GM23338 (cell line): ENCODE measurements at regions not wholly inside any gene's neighbourhood (a gene's known extent, or its start where the extent isn't known, plus 50 kb on each side); places are given as distances from the start of the nearest gene placed in this dataset.

Source experiments
- ATAC-seq: fragments of 200-7000 bp; cut with Tn5 transposase; 3 replicates; pipeline ENCODE4 v1.9.1; 2020
- DNase-seq: peaks from one replicate; pipeline ENCODE4 v3.0.0-alpha.2; 2015; ENCODE audit warnings: low spot score
- H2AFZ ChIP-seq: fragments of 200-600 bp; sonication (generic); 2 replicates; pipeline ENCODE4 v1.8.0; 2016; ENCODE audit warnings: antibody characterized with exemption, mild to moderate bottlenecking, moderate library complexity
- H3F3A ChIP-seq: fragments of 200-600 bp; sonication (generic); replicated peaks from 2 replicates; pipeline ENCODE4 v1.8.0; 2017; ENCODE audit warnings: antibody characterized with exemption, mixed run types, low read depth
- H3K27ac ChIP-seq: fragments of 200-600 bp; sonication (generic); 2 replicates; pipeline ENCODE4 v1.6.1; 2016; ENCODE audit warnings: low read depth
- H3K27me3 ChIP-seq: fragments of 200-600 bp; sonication (generic); 2 replicates; pipeline ENCODE4 v1.8.0; 2016; ENCODE audit warnings: mild to moderate bottlenecking, mixed run types, moderate library complexity; ENCODE audit not compliant: insufficient read depth
- H3K36me3 ChIP-seq: fragments of 200-600 bp; sonication (generic); 2 replicates; pipeline ENCODE4 v1.8.0; 2016; ENCODE audit warnings: mild to moderate bottlenecking; ENCODE audit not compliant: insufficient read depth
- H3K4me1 ChIP-seq: fragments of 200-600 bp; sonication (generic); 2 replicates; pipeline ENCODE4 v1.8.0; 2016; ENCODE audit warnings: mild to moderate bottlenecking, moderate library complexity; ENCODE audit not compliant: insufficient read depth
- H3K4me2 ChIP-seq: fragments of 200-600 bp; sonication (generic); 2 replicates; pipeline ENCODE4 v1.7.1; 2017; ENCODE audit warnings: mixed run types
- H3K4me3 ChIP-seq: fragments of 200-600 bp; sonication (generic); 2 replicates; pipeline ENCODE4 v1.6.1; 2016; ENCODE audit warnings: mixed run types
- H3K79me2 ChIP-seq: fragments of 200-600 bp; sonication (generic); replicated peaks from 2 replicates; pipeline ENCODE4 v1.8.0; 2017; ENCODE audit warnings: mild to moderate bottlenecking; ENCODE audit not compliant: insufficient read depth
- H3K9me2 ChIP-seq: fragments of 200-600 bp; sonication (generic); 2 replicates; pipeline ENCODE4 v1.8.0; 2017; ENCODE audit not compliant: insufficient read depth
- H4K20me1 ChIP-seq: fragments of 200-600 bp; sonication (generic); replicated peaks from 2 replicates; pipeline ENCODE4 v1.8.0; 2017; ENCODE audit warnings: mild to moderate bottlenecking; ENCODE audit not compliant: insufficient read depth
- H3K27ac Mint-ChIP-seq: 2 replicates; pipeline ENCODE4 v1.8.0; 2020; ENCODE audit warnings: inconsistent platforms, mild to moderate bottlenecking, moderate library complexity, mixed read lengths
- H3K27me3 Mint-ChIP-seq: 3 replicates; pipeline ENCODE4 v1.8.0; 2022; ENCODE audit warnings: low read depth, mild to moderate bottlenecking, moderate library complexity, mixed read lengths, inconsistent platforms; ENCODE audit not compliant: insufficient read depth, poor library complexity
- H3K36me3 Mint-ChIP-seq: 3 replicates; pipeline ENCODE4 v1.8.0; 2021; ENCODE audit warnings: low read depth, mild to moderate bottlenecking, inconsistent platforms, moderate library complexity, mixed read lengths
- H3K4me1 Mint-ChIP-seq: 3 replicates; pipeline ENCODE4 v1.8.0; 2020; ENCODE audit warnings: mild to moderate bottlenecking, inconsistent platforms, mixed read lengths
- H3K4me3 Mint-ChIP-seq: 3 replicates; pipeline ENCODE4 v1.8.0; 2021; ENCODE audit warnings: moderate library complexity, mild to moderate bottlenecking, inconsistent platforms, mixed read lengths
- H3K9me3 Mint-ChIP-seq: 3 replicates; pipeline ENCODE4 v1.8.0; 2020; ENCODE audit warnings: moderate library complexity, mild to moderate bottlenecking, inconsistent platforms, mixed read lengths
- CREB1 ChIP-seq: fragments of 250-450 bp; sonication (Bioruptor Pico); IDR thresholded peaks from 2 replicates; pipeline ENCODE4 v1.5.0; 2020; ENCODE audit warnings: low read depth, mild to moderate bottlenecking, moderate library complexity
- EZH2 ChIP-seq: fragments of 200-600 bp; sonication (generic); IDR thresholded peaks from one replicate; pipeline ENCODE4 v1.8.0; 2017; ENCODE audit warnings: antibody characterized with exemption, mild to moderate bottlenecking, low read depth; ENCODE audit not compliant: unreplicated experiment
- EZH2phosphoT487 ChIP-seq: fragments of 200-600 bp; sonication (generic); IDR thresholded peaks from one replicate; pipeline ENCODE4 v1.8.1; 2018; ENCODE audit warnings: antibody characterized with exemption; ENCODE audit not compliant: unreplicated experiment
- NANOG ChIP-seq: IDR thresholded peaks from 2 replicates; pipeline ENCODE4 v1.6.1; 2016; ENCODE audit warnings: antibody characterized with exemption, borderline replicate concordance
- POLR2AphosphoS5 ChIP-seq: IDR thresholded peaks from 2 replicates; pipeline ENCODE4 v1.6.1; 2016; ENCODE audit warnings: antibody characterized with exemption, low read depth
- REST ChIP-seq: IDR thresholded peaks from one replicate; pipeline ENCODE4 v1.6.1; 2018; ENCODE audit warnings: antibody characterized with exemption; ENCODE audit not compliant: unreplicated experiment
- STAT1 ChIP-seq: IDR thresholded peaks from one replicate; pipeline ENCODE4 v1.6.1; 2016; ENCODE audit warnings: antibody characterized with exemption; ENCODE audit not compliant: unreplicated experiment
- ZNF331 ChIP-seq: fragments of 250-450 bp; sonication (Bioruptor Pico); IDR thresholded peaks from 2 replicates; pipeline ENCODE4 v1.5.0; 2020; ENCODE audit warnings: low read depth, mild to moderate bottlenecking, moderate library complexity
- TF ChIP-seq, protein P1 (sequence below), 2 experiments: fragments of 200-600 bp in 1 of 2; sonication (generic) in 1 of 2; conservative IDR thresholded peaks; 2 replicates each; pipeline versions ENCODE4 v1.5.1 to v1.6.1; 2016 to 2017; ENCODE audit warnings: antibody characterized with exemption in 2 of 2, low read depth in 2 of 2, mild to moderate bottlenecking in 2 of 2, moderate library complexity in 1 of 2
- TF ChIP-seq, protein P2 (sequence below): IDR thresholded peaks from 2 replicates; pipeline ENCODE4 v1.6.1; 2016; ENCODE audit warnings: antibody characterized with exemption
- TF ChIP-seq, protein P3 (sequence below): fragments of 250-450 bp; sonication (Bioruptor Pico); IDR thresholded peaks from 2 replicates; pipeline ENCODE4 v1.5.0; 2020; ENCODE audit warnings: mild to moderate bottlenecking, moderate library complexity

GRCh38 chr5:107270561-107270960, 400.2 kb downstream of the EFNA5 start:
- no peak overlapping the region for H3K4me3 ChIP-seq
- H3K4me3 Mint-ChIP-seq, result no peak overlapping the region
- no peaks in the 10 kb centered on the region for H3K27me3 ChIP-seq
- H3F3A ChIP-seq, result no peaks in the 10 kb centered on the region
- H3K27me3 Mint-ChIP-seq, result peaks cover 2% of the 10 kb centered on the region
- no peak overlapping the region for H3K4me2 ChIP-seq
- TF ChIP-seq REST (no peak), NANOG (no peak), POLR2AphosphoS5 (no peak), ZNF331 (CRISPR knock-in tag) (no peak), EZH2phosphoT487 (no peak), EZH2 (no peak), CREB1 (CRISPR knock-in tag) (no peak), STAT1 (no peak)
- TF ChIP-seq, protein P1, sequence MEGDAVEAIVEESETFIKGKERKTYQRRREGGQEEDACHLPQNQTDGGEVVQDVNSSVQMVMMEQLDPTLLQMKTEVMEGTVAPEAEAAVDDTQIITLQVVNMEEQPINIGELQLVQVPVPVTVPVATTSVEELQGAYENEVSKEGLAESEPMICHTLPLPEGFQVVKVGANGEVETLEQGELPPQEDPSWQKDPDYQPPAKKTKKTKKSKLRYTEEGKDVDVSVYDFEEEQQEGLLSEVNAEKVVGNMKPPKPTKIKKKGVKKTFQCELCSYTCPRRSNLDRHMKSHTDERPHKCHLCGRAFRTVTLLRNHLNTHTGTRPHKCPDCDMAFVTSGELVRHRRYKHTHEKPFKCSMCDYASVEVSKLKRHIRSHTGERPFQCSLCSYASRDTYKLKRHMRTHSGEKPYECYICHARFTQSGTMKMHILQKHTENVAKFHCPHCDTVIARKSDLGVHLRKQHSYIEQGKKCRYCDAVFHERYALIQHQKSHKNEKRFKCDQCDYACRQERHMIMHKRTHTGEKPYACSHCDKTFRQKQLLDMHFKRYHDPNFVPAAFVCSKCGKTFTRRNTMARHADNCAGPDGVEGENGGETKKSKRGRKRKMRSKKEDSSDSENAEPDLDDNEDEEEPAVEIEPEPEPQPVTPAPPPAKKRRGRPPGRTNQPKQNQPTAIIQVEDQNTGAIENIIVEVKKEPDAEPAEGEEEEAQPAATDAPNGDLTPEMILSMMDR (conservative IDR thresholded peaks at IDR 0.05; ENCODE audit: low read depth in 2 of 2), result no peak
- TF ChIP-seq, protein P2, sequence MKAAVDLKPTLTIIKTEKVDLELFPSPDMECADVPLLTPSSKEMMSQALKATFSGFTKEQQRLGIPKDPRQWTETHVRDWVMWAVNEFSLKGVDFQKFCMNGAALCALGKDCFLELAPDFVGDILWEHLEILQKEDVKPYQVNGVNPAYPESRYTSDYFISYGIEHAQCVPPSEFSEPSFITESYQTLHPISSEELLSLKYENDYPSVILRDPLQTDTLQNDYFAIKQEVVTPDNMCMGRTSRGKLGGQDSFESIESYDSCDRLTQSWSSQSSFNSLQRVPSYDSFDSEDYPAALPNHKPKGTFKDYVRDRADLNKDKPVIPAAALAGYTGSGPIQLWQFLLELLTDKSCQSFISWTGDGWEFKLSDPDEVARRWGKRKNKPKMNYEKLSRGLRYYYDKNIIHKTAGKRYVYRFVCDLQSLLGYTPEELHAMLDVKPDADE, result no peak
- TF ChIP-seq, protein P3, sequence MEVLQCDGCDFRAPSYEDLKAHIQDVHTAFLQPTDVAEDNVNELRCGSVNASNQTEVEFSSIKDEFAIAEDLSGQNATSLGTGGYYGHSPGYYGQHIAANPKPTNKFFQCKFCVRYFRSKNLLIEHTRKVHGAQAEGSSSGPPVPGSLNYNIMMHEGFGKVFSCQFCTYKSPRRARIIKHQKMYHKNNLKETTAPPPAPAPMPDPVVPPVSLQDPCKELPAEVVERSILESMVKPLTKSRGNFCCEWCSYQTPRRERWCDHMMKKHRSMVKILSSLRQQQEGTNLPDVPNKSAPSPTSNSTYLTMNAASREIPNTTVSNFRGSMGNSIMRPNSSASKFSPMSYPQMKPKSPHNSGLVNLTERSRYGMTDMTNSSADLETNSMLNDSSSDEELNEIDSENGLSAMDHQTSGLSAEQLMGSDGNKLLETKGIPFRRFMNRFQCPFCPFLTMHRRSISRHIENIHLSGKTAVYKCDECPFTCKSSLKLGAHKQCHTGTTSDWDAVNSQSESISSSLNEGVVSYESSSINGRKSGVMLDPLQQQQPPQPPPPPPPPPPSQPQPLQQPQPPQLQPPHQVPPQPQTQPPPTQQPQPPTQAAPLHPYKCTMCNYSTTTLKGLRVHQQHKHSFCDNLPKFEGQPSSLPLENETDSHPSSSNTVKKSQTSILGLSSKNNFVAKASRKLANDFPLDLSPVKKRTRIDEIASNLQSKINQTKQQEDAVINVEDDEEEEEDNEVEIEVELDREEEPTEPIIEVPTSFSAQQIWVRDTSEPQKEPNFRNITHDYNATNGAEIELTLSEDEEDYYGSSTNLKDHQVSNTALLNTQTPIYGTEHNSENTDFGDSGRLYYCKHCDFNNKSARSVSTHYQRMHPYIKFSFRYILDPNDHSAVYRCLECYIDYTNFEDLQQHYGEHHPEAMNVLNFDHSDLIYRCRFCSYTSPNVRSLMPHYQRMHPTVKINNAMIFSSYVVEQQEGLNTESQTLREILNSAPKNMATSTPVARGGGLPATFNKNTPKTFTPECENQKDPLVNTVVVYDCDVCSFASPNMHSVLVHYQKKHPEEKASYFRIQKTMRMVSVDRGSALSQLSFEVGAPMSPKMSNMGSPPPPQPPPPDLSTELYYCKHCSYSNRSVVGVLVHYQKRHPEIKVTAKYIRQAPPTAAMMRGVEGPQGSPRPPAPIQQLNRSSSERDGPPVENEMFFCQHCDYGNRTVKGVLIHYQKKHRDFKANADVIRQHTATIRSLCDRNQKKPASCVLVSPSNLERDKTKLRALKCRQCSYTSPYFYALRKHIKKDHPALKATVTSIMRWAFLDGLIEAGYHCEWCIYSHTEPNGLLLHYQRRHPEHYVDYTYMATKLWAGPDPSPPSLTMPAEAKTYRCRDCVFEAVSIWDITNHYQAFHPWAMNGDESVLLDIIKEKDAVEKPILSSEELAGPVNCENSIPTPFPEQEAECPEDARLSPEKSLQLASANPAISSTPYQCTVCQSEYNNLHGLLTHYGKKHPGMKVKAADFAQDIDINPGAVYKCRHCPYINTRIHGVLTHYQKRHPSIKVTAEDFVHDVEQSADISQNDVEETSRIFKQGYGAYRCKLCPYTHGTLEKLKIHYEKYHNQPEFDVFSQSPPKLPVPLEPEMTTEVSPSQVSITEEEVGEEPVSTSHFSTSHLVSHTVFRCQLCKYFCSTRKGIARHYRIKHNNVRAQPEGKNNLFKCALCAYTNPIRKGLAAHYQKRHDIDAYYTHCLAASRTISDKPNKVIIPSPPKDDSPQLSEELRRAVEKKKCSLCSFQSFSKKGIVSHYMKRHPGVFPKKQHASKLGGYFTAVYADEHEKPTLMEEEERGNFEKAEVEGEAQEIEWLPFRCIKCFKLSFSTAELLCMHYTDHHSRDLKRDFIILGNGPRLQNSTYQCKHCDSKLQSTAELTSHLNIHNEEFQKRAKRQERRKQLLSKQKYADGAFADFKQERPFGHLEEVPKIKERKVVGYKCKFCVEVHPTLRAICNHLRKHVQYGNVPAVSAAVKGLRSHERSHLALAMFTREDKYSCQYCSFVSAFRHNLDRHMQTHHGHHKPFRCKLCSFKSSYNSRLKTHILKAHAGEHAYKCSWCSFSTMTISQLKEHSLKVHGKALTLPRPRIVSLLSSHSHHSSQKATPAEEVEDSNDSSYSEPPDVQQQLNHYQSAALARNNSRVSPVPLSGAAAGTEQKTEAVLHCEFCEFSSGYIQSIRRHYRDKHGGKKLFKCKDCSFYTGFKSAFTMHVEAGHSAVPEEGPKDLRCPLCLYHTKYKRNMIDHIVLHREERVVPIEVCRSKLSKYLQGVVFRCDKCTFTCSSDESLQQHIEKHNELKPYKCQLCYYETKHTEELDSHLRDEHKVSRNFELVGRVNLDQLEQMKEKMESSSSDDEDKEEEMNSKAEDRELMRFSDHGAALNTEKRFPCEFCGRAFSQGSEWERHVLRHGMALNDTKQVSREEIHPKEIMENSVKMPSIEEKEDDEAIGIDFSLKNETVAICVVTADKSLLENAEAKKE, result no peak
- peaks cover 18% of the 10 kb centered on the region for H3K4me1 Mint-ChIP-seq
- H3K79me2 ChIP-seq, result no peaks in the 10 kb centered on the region
- H4K20me1 ChIP-seq, result no peaks in the 10 kb centered on the region
- DNase-seq, result no peak
- H3K9me3 Mint-ChIP-seq, result no peaks in the 10 kb centered on the region
- no peaks in the 10 kb centered on the region for H3K36me3 Mint-ChIP-seq
- ATAC-seq, result no peak
- no peaks in the 10 kb centered on the region for H3K36me3 ChIP-seq
- no peak overlapping the region for H3K27ac ChIP-seq
- H3K4me1 ChIP-seq, result peaks cover 23% of the 10 kb centered on the region
- peak overlapping the region; percentile 9; the same call in 1 of the 2 replicates for H3K27ac Mint-ChIP-seq
- H3K9me2 ChIP-seq, result no peaks in the 10 kb centered on the region
- H2AFZ ChIP-seq, result no peak overlapping the region
